ENCODE measurements at regions not wholly inside any gene's neighbourhood (a gene's known extent, or its start where the extent isn't known, plus 50 kb on each side); places are given as distances from the start of the nearest gene placed in this dataset.
A peak's percentile ranks its signal among the peaks of the same experiment; 100 is the strongest.
"Not testable (repeated sequence)": the region's sequence is repeated elsewhere in the genome, so short reads cannot be mapped to it uniquely, and the experiment has no call there.

DNA sequence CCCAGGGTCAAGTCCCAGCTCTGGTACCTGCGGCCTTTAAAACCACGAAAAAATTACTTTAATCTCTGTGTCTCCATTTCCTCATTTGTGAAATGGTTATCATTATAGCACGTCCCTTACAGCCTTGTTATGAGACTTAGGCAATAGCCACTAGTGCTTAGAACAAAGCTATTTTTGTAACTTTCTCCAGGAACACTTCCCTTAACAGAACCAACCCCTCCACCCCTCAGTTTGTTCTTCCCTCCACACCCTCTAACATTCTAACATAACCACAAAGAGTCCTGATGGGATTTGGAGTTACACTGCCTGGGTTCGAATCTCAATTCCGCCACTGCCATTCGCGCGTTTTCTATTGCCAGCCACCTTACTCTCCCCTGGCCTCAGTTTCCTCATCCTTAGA is 2777.4 kb upstream of the TPTE start:
- DNase-seq; intact Hi-C loops (cut with DNase I): not testable (repeated sequence)

GRCh38 chr21:7744406-7745099 is 2776.8 kb upstream of the TPTE start:
- intact Hi-C loops (cut with DNase I); DNase-seq: not testable (repeated sequence)

- intact Hi-C loops (cut with DNase I); DNase-seq: not testable (repeated sequence)
These were observed 2776.3 kb upstream of the TPTE start for GRCh38 chr21:7745100-7745450.

GRCh38 chr21:7747964-7748363 is 2773.4 kb upstream of the TPTE start:
- intact Hi-C loops (cut with DNase I); DNase-seq: not testable (repeated sequence)

DNA sequence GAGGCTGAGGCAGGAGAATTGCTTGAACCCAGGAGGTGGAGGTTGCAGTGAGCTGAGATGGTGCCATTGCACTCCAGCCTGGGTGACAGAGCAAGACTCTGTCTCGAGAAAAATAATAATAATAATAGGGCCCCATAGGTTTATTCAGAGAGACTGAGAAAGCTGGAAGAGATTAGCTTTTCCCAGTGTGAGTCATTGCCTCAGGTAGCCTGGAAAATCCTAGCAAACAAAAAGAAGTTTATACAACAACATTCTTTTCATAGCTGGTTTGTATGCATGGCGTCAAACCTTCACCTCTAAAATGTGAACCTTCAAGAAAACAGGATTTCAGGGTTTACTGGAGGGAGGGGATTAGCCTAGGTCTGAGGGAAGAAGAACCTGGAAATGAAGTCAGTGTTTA is 2768.8 kb upstream of the TPTE start:
- intact Hi-C loops (cut with DNase I); DNase-seq: not testable (repeated sequence)

GRCh38 chr21:7753380-7753877 is 2768.0 kb upstream of the TPTE start:
- intact Hi-C loops (cut with DNase I): not testable (repeated sequence)

GRCh38 chr21:7769985-7770384 is 2751.4 kb upstream of the TPTE start:
- DNase-seq; intact Hi-C loops (cut with DNase I): not testable (repeated sequence)

More at GRCh38 chr21:7753380-7753877, 2768.0 kb upstream of the TPTE start:
- DNase-seq: peak in 3 of 42 donors; percentile 0 to 6 (median 0)

DNA sequence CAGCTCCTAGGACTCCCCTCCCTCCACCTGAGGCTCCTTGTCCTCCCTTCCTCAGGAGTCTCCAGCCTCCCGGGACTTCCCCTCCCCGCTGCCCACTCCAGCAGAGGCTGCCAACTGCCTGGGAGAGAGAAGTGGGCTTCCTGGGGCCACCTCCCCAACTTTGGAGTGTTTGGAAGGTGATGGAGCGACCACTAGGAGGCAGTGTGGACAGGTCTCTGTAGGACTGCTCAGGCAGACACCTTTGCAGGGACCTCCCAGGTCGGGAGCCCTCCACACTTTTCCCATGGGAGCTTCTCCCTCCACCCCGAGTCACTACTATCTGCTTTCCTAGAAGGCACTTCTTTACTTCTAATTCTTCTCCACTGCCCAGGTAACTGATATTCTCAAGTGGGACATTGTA is 2747.2 kb upstream of the TPTE start:
- DNase-seq; intact Hi-C loops (cut with DNase I): not testable (repeated sequence)

DNA sequence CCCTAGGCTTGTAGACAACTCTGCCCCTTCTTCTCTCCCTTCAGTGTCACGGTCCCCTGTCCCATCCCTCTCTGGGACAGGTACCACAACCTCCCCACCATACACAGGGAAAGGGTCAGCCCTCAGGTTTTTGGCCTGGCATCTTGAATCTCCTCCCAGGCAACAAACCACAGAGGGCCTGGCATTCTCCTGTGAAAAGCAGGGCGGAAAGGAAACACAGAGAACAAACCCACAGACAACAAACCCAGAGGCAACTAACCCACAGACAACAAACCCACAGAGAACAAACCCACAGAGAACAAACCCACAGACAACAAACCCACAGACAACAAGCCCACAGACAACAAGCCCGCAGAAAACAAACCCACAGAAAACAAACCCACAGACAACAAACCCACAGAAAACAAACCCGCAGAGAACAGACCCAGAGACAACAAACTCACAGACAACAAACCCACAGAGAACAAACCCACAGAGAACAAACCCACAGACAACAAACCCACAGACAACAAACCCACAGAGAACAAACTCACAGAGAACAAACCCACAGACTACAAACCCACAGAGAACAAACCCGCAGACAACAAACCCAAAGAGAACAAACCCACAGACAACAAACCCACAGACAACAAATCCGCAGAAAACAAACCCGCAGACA is 2745.9 kb upstream of the TPTE start:
- peak in 2 of 42 donors; percentile 1 to 4 for DNase-seq
- intact Hi-C loops (cut with DNase I): not testable (repeated sequence)

DNA sequence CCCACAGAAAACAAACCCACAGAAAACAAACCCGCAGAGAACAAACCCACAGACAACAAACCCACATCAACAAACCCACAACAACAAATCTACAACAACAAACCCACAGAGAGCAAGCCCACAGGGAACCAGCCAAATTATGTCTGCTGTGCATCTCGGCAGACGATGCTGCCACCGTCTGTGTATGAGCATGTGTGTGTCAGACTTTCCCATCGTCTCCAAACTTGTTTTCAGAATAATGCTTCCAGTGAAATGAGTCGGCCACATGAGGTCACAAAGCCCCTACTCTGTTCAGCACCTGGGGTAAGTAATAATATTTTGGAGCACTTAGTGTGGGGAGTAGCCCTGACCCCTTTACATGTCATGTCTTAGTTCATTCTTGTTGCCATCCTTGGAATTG is 2745.3 kb upstream of the TPTE start:
- DNase-seq; intact Hi-C loops (cut with DNase I): not testable (repeated sequence)

- intact Hi-C loops (cut with DNase I): not testable (repeated sequence)
These were observed 2744.8 kb upstream of the TPTE start for GRCh38 chr21:7776622-7777021.

GRCh38 chr21:7777289-7777688 is 2744.1 kb upstream of the TPTE start:
- intact Hi-C loops (cut with DNase I): not testable (repeated sequence)
- DNase-seq: peak in 22 of 42 donors; percentile 0 to 41 (median 9)

More at GRCh38 chr21:7776622-7777021, 2744.8 kb upstream of the TPTE start:
- not testable (repeated sequence) for DNase-seq

DNA sequence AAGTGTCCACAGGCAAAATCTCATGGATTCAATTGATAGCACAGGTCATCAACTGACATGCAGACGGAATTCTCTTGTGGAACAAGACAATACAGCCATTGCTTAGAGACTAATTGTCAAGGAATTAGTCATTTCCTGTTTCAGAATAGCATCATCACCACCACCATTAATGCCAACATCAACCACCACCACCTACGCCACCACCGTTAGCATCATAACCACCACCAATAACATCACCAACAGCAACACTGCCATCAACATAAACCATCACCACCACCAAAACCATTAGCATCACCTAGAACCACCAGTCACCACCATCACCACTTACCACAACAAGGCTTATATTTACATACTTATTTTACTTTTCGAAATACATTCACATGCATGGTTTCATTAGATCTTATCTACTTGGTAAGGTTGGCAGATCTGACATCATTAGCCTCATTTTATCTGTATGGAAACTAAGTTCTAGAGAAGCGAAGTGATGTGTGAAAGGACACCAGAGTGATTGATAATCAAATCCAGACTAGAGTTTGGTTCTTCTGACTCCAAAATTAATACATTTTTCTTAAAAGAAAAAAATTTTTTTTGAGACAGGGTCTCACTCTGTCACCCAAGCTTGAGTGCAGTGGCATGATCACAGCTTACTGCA is 2733.8 kb upstream of the TPTE start:
- intact Hi-C loops (cut with DNase I); DNase-seq: not testable (repeated sequence)

DNA sequence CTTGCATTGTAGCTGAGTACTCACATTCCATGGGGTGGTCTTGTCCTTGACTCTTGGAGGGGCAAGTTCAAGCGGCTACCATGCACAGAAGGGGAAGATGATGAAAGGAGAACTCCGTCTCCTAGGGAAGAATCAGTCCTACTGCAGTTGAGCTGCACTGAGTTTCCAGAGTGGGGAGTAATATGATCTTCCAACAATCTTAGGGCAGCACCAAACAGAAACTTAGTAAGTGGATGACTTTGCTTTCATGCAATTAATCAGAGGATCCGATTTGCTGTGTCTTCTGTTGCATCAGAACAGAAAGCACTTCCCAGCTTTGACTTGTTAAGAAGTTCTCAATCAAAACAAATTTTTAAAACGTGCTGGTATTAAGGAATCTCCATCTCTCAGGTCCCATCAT is 2727.6 kb upstream of the TPTE start:
- DNase-seq; intact Hi-C loops (cut with DNase I): not testable (repeated sequence)

DNA sequence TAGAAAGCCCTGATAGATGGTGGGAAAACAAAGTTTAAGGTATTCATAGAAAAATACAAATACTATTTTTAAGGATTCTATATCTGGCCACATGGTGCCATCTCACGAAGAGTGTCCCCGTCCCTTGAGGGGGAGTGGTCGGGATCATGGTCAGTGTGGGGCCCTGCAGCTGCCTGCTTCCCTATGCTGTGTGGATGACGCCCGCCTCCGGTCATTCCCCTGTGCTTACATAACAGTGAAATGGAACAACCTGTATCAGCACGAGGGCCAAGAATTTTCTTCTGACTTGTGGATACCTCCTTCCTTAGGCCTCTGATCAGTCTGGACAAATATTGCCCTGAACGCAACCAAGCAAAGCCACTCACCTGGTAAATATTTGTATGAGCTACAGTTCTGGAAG is 2724.1 kb upstream of the TPTE start:
- intact Hi-C loops (cut with DNase I); DNase-seq: not testable (repeated sequence)

- DNase-seq; intact Hi-C loops (cut with DNase I): not testable (repeated sequence)
These were observed 2722.9 kb upstream of the TPTE start for GRCh38 chr21:7798446-7798845.

DNA sequence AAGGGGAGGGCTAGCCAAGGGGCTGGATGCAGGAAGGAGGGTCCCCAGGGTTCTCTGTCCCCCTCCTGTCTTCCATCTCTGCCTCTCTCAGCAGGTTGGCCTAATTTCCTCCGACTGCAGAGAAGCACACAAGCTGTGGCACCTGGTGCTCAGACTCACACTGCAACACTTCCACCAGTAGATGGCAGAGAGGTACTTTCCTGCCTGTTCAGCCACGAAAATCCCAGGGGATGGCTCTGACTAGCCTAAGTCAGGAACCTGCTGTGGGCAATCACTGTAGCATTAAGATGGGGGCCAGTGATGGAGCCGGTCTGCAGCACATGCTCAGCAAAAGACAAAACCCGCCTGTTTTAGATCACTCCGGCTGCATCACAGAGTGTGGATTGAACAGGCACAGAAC is 2721.7 kb upstream of the TPTE start:
- intact Hi-C loops (cut with DNase I); DNase-seq: not testable (repeated sequence)

DNA sequence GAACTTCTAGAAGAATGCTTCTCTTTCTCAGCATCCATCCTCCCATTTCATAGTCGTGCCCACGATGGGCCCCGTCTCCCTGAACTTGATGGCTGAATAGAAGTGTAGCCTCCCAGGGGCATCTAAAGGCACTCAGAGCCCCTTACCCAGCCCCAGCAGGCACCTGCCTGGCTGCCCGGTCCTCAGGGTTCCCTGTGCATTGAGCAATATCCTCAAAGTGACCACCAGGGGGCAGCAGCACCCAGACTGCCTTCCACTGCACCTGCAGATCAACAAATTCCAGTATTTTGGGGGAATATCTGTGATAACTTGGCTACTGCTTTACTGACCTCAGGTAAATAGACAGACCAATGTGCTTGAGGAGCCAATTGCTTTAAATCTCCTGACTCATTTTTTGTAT is 2707.9 kb upstream of the TPTE start:
- DNase-seq; intact Hi-C loops (cut with DNase I): not testable (repeated sequence)

DNA sequence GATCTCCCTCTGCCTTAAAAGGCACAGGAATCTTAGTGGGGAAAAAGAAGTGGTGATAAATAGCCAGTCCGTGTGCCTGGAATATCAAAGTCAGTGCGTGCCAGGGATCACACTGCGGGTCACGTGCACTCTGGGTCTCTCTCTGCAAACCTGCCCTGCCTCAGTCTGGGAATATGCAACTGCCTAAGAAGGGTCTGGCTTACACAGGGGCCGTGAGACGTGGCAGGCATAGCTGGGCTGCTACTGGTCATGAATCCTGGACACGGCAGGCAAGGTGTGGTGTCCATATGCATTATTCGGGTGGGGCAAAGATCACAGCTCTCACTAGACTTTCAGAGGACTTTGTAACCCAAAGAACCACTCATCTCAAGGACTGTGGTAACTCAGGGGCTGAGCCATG is 2704.4 kb upstream of the TPTE start:
- intact Hi-C loops (cut with DNase I); DNase-seq: not testable (repeated sequence)

DNA sequence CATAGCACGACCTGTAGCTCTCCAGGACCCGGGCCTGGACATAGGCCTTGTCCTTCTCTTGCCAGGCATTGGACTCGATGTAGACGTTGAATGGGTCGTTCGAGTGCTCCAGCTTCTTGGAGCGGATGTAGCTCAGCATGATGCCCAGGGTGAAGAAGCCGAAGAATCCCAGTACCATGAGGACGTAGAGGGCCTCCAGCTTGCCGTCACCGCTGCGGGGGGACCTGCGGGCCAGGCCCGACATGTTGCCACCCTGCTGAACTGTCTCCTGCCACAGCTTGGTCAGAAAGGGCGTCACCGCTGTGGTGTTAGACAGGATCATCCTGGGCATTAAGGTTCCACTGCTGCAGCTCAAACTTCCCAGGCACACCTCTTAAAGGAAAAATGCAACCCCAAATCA is 2702.1 kb upstream of the TPTE start:
- intact Hi-C loops (cut with DNase I); DNase-seq: not testable (repeated sequence)

Data from head of caudate nucleus (tissue), 42 donors.